Middle frontal gyrus (tissue), 1 donor: ENCODE measurements at regions not wholly inside any gene's neighbourhood (a gene's known extent, or its start where the extent isn't known, plus 50 kb on each side); places are given as distances from the start of the nearest gene placed in this dataset.
"Not testable (repeated sequence)": the region's sequence is repeated elsewhere in the genome, so short reads cannot be mapped to it uniquely, and the experiment has no call there.

ENCODE experiments used
- DNase-seq: peaks from one replicate; pipeline ENCODE4 v3.0.0-alpha.2; 2015; ENCODE audit warnings: low spot score; ENCODE audit errors: extremely low spot score

DNA sequence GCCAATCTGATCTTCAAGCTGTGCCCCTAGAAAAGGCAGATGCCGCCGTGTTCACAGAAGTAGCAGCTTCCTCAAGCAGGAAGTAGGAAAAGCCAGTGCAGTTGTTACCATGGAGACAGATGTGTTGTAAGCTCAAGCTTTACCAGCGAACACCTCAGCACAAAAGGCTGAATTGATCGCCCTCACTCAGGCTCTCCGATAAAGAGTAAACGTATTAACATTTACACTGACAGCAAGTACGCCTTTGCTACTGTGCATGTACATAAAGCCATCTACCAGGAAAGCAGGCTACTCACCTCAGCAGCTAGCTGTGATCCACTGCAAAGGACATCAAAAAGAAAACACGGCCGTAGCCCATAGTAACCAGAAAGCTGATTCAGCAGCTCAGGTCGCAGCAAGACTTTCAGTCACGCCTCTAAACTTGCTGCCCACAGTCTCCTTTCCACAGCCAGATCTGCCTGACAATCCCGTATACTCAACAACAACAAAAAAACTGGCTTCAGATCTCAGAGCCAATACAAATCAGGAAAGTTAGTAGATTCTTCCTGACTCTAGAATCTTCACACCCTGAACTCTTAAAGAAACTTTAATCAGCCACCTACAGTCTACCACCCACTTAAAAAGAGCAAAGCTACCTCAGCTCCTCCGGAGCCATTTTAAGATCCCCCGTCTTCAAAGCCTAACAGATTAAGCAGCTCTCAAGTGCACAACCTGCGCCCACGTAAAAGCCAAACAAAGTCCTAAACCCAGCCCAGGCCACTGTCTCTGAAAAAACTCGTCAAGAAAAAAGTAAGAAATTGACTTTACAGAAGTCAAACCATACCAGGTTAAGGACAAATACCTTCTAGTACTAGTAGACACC is 160.0 kb downstream of the DEFB131A start:
- DNase-seq = not testable (repeated sequence)

DNA sequence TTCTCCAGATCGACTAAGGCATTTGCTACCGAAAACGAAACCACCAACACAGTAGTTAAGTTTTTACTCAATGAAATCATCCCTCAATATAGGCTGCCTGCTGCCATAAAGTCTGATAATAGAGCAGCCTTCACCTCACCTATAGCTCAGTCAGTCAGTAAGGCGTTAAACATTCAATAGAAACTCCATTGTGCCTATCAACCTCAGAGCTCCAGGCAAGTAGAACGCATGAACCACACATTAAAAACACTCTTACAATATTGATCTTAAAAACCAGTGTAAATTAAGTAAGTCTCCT is 160.6 kb downstream of the DEFB131A start:
- not testable (repeated sequence) for DNase-seq

DNA sequence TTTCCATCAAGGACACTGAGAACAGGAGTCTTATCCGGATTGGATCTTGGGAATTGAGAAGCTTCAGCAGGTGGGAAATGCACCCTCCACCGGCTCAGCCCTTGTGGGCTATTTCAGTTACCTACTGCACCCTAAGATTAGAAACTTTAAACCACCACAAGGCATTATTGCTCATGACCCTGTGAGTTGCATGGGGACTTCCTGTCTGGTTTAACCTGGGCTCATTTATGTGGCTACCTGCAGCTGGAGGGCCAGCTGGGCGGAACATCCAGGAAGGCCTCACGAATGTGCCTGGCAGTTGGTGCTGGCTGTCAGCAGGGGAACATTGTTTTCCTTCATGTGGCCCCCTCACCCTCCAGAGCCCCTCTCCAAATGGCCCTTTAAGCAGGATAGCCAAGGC is 164.1 kb downstream of the DEFB131A start:
- no peak for DNase-seq

DNA sequence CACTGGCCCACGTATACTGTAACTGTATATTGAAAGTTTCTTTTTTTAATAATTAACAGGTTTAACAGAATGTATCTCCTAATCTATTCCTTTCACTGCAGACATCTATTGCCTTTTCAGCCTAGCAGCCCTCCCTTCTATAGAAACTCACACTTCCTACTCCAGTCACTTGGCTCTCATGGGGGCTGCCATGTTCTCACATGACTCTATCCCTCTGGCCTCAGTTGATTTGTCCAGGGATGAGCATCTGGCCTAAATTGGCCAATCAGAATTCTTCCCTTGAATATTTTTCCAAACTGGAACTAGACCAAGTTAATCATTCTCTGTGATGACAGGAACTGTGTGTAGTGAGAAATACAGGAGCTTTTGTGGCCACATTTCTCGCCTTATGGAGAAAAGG is 166.1 kb downstream of the DEFB131A start:
- DNase-seq = not testable (repeated sequence)

DNA sequence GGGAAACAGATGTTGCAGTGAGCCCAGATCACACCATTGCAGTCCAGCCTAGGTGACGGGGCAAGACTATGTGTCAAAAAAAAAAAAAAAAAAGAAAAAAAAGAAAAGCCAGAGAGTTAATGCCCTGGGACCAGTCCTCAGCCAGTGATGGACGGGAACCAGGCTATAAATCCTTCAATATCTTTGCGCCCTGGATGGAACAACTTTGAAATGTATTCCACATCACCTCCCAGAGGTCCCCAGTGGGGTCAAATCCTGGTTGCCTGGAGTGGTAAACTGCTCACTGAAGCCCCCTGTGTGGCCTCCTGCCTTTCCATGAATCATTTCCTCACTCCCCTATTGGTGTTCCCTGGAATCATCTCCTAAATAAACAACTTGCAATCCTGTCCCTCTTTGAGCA is 166.9 kb downstream of the DEFB131A start:
- DNase-seq = no peak

DNA sequence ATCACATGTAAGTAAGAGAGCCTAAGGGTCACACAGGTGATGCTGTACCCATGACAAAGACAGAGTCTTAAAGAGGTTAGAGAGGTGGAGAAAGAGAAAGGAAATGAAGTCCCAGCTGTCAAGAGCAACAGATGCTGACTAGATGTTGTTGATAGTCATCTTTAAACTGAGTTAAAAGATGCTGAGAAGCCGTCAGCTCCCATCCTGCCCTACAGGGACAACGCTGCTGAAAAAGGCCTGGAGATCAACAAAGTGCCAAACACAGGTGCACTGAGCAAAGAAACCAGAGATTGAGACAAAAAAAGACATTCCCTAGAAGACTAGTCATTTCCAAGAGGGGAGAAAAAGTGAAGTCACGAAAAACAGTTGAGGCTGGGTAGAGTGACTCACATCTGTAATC is 145.0 kb upstream of the DRD5 start:
- not testable (repeated sequence) for DNase-seq

DNA sequence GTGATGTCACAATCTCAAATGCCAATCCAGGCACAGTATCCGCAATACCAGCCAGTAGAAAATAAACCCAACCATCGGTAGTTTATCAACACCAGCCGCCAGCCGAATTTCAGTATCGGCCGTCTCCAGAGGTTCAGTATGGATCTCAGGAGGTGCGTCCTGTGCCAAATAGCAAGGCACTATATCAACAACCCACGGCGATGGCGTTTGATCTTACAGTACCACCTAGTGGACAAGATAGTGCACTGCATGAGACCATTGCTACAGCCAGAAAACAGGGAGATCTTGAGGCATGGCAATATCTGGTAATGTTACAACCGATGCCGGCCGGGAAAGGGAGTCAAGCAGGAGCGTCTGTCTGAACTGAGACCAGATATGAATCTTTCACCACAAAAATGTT is 121.8 kb upstream of the DRD5 start:
- DNase-seq = not testable (repeated sequence)

DNA sequence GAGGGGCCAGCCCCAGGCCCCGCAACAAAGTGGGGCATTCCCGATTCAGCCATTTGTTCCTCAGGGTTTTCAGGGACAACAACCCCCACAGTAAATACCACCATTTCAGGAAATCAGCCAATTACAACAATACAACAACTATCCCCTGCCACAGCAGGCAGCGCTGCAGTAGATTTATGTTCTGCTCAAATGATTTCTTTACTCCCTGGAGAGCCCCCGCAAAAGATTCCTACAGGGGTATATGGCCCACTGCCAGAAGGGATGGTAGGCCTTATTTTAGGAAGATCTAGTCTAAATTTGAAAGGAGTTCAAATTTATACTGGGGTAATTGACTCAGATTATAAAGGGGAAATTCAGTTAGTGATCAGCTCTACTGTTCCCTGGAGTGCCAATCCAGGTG is 120.5 kb upstream of the DRD5 start:
- DNase-seq = not testable (repeated sequence)

DNA sequence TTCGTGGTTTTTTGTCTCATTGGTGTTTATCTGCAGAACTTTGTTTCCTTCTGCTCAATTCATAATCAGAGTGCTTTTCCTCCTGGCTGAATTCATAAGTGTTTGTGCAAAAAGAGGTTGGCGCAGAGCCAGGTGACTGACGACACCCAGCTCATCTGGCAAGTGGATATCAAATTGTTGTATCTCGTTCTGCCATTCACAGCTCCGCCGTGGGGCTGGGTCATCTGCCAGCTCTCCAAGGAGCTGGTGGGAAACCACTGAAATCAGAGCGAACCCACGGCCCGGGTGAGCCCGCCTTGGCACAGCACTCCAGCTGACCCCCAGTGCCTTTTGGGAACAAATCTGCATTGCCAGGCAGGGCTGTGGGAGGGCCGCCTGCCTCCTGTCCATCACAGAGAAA is 110.7 kb upstream of the DRD5 start:
- DNase-seq = not testable (repeated sequence)

DNA sequence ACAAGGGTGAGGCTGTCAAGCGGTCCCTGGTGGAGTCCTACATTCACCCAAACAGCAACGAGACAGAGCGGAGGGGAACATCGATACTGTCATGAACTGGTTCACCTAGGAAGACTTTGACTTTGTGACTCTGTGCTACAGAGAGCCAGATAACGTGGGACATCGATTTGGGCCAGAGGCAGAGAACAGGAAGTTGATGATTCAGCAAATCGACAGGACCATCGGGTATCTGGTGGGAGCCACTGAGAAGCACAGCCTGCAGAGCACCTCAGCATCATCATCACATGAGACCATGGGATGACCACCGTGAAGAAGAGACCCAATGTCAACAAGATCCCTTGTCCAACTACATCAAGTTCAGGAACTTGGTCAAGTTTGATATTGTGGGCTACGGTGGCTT is 104.1 kb upstream of the DRD5 start:
- not testable (repeated sequence) for DNase-seq

DNA sequence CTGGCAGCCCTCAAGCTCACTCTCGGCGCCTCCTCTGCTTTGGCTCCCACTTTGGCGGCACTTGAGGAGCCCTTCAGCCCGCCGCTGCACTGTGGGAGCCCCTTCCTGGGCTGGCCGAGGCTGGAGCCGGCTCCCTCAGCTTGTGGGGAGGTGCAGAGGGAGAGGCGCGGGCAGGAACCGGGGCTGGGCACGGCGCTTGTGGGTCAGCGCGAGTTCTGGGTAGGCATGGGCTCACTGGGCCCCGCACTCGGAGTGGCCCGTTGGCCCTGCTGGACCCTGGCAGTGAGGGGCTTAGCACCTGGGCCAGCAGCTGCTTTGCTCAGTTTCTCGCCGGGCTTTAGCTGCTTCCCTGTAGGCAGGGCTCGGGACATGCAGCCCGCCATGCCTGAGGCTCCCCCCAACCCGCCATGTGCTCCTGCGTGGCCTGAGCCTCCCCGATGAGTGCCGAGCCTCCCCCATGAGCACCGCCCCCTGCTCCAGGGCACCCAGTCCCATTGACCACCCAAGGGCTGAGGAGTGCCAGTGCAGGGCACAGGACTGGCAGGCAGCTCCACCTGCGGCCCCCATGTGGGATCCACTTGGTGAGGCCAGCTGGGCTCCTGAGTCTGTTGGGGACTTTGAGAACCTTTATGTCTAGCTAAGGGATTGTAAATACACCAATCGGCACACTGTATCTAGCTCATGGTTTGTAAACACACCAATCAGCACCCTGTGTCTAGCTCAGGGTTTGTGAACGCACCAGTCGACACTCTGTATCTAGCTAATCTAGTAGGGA is 101.5 kb upstream of the DRD5 start:
- no peak for DNase-seq

DNA sequence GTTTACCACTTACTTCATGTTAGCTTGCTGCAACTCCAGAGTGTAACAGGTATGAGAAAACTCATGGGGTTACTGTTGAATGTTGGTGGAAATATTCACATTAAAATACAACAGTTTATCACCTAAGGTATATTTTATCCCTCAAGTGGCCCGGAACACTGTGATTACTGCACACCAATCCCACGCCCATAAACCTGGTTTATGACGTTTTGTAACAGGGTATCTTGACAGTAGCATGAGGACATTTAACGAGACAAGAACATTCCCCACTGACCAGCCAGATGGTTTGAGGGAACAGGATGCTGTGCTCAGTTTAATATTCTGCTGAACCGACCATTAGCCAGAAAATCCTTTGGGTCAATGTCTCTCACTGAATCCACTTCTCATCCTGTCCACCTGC is 98.3 kb upstream of the DRD5 start:
- not testable (repeated sequence) for DNase-seq

DNA sequence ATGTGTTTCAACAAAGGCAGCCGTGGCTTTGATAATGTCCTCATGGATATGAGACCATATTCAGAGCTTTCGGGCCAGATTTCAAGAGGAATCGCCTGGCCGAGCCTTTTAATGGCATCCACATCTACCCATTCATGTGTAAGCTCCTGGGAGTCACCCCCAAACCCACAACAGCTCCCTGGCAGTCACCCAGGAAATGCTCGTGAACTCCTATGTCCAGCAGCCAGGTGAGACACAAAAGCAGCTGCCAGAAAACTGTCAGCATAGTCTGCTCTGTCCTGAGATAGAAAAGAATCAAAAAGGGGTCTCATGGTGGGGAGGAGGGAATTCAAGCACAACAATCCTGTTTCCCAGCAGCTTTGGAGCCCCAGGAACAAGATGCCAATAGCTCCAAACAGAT is 96.4 kb upstream of the DRD5 start:
- not testable (repeated sequence) for DNase-seq

DNA sequence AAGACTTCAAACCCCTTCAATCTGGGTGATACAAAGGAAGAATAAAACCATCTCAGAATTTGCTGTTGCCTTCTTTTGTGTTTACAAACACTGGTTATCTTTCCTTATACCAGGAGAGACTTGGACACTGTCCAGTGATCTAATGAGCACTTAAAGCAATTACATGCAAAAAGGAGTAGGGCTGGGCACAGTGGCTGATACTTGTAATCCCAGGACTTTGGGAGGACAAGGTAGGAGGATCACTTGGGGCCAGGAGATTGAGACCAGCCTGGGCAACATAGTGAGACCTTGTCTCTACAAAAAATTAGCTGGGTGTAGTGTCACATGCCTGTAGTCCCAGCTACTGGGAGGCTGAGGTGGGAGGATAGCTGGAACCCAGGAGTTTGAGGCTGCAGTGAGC is 95.7 kb upstream of the DRD5 start:
- DNase-seq = no peak

DNA sequence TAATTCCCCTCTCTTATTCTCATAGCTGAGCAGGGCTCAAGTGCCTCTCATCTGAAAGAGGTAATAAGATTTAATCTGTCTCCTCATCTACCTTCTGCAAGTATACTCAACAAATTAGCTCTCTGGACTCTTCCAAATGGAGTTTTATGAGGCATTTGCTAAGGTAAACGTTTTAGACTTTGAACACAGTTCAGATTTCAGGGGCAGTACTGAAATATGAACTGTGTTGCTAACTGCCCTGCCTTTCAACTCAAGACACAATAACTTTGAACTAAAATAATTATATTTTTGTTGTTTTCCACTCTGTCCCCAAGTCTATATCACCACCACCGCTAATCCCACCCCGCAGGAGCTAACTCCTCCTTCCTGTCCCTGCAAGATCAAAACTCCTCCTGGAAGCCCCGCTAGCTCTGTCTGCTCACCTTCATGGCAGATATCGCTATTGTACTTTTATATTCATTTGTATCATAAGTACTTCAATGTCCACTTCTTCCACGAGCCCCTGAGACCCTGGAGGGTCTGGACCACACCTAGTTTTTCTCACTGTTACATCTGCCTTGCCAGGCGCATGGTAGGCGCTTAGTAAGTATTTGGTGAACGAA is 90.7 kb upstream of the DRD5 start:
- DNase-seq = not testable (repeated sequence)

DNA sequence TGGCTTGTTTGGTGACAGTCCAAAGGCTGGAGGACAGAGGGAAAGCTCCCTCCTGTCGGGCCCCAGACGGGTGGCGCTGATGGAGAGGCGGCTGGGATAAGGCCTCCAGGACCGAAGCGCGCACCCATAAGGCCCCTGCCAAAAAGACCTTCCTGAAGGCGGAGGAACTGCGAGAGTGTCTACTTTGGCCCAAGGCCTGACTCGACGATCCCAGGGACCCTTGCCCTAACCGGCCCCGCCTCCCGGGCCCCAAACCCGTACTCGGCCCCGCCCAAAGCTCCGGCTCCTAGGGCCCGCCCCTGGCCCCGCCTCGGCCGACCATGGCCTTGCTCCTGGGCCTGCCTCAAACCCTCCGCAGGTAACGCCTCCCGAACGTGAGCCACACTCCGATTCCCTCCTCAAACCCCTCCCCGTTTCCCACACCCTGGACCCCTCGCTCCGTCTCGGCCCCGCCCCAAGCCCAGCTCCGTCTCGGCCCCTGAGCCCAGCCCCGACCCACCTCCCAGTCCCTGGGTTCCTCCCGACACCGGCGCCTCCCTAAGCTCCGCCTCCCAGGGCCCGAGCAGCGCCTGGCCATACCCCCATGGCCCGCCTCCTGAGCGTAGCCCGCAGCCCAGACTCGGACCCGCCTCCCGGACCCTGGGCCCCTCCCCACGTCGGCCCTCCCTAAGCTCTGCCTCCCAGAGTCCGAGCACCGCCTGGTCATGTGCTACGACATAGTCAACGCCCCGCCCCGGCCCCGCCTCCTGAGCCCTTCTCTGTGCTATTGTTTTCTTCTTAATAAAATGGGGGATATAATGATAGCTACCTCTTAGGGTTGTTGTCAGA is 90.0 kb upstream of the DRD5 start:
- peak; percentile 86 for DNase-seq

DNA sequence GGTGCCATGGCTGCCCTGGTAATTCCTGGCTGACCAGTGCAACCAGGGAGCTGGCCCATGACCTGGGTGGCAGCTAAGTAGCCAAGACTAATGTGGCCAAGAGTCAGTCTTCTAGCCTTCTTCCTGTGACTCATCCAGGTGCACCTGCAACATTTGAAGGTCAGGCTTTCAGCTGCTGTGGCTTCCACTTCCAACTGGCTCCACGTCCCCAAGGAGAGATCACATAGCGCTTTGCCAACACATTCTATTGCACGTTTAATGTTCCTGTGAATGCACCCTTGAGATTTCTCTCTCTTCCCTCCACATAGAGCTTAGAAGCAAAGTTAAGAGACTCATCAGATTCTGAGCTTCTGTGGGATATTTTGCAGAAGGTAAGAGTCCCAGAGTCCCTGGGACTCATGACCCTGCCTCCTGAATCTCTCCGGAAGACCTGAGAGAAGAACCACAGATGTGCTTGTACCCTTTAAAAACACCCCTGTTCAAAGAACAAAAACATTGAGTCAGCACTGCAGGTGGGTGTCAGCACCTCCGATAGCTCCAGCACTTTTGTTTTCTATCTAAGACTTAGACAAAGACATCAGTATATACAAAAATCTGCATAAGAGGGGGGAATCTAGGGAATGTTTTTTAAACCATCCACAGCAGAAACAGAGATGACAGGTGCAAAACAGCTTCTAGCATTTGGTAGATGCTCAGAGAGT is 88.5 kb upstream of the DRD5 start:
- not testable (repeated sequence) for DNase-seq

DNA sequence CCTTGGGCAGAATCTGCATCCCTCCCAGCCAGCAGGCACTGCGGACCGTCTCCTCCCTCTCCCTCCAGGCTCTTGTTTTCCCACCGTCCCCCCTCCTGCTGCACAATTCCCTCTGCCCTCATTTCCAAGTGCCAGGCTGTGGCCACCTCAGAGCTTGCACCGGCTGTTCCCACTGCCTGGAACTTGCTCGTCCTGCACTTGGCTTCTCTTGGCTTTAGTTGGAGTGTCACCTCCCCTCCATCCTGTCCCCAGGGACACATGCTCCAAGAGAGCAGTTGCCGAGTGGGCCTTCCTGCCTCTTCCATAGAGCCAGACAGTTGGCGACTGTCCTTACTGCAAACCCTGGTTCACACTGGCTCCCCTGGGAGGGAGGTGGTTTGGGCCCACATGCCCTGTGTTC is 87.0 kb upstream of the DRD5 start:
- not testable (repeated sequence) for DNase-seq

DNA sequence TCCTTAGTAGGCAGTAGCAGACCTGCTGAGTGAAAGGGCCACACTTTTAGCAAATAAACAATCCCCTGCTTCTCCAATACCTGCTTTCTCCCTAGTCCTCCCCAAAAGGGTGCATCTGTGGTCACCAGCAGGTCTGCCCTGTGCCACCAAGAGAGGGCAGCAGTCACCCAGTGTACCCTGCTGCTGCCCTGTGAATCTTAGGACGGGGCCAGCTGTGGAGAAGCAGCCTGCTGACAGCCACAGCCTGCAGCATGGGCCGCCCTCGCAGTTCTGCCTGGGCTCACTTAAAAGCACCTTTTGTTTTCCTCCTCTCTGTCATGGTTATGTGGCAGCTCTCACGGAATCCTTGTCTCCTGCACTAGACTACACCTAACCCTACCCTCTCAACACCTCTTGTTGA is 85.4 kb upstream of the DRD5 start:
- not testable (repeated sequence) for DNase-seq

DNA sequence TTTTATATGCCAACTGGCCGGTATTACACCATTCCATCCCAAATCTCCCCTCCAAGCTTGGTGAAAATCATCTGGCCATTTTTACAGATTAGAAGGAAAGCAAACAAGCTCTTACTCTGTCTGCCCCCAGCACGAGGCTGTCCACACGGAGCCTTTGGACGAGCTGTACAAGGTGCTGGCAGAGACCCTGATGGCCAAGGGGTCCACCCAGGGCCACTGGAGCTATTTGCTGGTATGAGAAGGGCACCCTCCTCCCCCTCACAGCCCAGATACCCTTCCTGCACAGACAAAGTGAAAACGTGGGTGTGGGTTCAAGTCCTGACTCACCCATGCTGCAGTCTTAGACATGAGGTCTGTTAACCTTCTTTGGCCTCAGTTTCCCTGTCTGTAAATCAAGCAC is 84.9 kb upstream of the DRD5 start:
- DNase-seq = not testable (repeated sequence)

DNA sequence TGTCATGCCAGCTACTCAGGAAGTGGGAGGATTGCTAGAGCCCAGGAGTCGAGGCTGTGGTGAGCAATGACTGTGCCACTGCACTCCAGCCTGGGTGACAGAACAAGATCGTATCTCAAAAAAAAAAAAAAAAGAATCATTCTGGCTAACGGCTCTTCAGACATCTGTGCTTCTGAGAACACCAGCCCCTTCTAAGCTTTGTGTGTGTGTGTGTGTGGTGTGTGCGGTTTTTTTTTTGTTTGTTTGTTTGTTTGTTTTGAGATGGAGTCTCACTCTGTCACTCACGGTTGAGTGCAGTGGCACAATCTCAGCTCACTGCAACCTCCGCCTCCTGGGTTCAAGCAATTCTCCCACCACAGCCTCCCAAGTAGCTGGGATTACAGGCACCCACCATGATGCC is 79.4 kb upstream of the DRD5 start:
- not testable (repeated sequence) for DNase-seq
